GM10248 (cell line): ENCODE measurements at regions not wholly inside any gene's neighbourhood (a gene's known extent, or its start where the extent isn't known, plus 50 kb on each side); places are given as distances from the start of the nearest gene placed in this dataset.

Source experiments
- CTCF ChIA-PET: fragments of 300-600 bp; sonication (Branson Sonifier 250); formaldehyde crosslinking; extraction: SDS; loops from one replicate; lab custom pipeline; 2021; ENCODE audit warnings: antibody characterized with exemption; lab: Yijun Ruan, JAX
- POLR2A ChIA-PET: fragments of 350-650 bp; sonication (Branson Sonifier 250); formaldehyde crosslinking; extraction: SDS; loops from one replicate; lab custom pipeline; 2020; ENCODE audit warnings: antibody characterized with exemption; lab: Yijun Ruan, JAX
- DNase-seq: peaks from one replicate; pipeline ENCODE4 v3.0.0; 2012; ENCODE audit errors: extremely low spot score
- TF ChIP-seq, protein P1 (sequence below): IDR thresholded peaks from 2 replicates; pipeline ENCODE4 v1.5.1; 2012; ENCODE audit warnings: mild to moderate bottlenecking, low read depth; ENCODE audit errors: extremely low read depth, missing control alignments, control extremely low read depth

DNA sequence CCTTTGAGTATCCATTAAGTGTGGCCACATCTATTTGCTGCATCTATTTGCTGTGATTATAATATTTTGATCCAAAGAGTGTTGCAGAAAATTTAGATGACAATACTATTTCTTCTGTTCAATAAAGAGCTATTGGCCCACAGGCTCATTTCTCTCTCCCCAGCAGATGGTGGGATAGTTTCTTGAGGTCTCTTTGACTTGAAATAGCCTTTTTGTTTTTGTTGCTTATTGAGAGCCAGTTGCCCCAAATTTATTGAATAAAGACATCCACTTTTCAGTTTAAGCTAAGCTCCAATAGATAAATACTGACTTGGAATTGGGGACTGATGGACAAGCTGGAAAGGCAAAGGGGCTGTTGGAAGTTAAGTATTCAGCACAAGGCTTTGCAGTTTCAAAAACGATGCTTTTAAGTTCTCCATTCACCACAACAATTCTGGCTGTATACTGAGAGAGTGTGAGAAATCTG is 290.1 kb upstream of the MPDZ start:
- TF ChIP-seq, protein P1, sequence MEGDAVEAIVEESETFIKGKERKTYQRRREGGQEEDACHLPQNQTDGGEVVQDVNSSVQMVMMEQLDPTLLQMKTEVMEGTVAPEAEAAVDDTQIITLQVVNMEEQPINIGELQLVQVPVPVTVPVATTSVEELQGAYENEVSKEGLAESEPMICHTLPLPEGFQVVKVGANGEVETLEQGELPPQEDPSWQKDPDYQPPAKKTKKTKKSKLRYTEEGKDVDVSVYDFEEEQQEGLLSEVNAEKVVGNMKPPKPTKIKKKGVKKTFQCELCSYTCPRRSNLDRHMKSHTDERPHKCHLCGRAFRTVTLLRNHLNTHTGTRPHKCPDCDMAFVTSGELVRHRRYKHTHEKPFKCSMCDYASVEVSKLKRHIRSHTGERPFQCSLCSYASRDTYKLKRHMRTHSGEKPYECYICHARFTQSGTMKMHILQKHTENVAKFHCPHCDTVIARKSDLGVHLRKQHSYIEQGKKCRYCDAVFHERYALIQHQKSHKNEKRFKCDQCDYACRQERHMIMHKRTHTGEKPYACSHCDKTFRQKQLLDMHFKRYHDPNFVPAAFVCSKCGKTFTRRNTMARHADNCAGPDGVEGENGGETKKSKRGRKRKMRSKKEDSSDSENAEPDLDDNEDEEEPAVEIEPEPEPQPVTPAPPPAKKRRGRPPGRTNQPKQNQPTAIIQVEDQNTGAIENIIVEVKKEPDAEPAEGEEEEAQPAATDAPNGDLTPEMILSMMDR, result no peak
- ChIA-PET CTCF (interaction anchor here (0.9 to 1.3 kb wide), 2 partner anchors 8 to 10 kb away, joined by 3 read pairs; no protein-coding TSS in a partner anchor), POLR2A (no interaction called here)
- no peak for DNase-seq

DNA sequence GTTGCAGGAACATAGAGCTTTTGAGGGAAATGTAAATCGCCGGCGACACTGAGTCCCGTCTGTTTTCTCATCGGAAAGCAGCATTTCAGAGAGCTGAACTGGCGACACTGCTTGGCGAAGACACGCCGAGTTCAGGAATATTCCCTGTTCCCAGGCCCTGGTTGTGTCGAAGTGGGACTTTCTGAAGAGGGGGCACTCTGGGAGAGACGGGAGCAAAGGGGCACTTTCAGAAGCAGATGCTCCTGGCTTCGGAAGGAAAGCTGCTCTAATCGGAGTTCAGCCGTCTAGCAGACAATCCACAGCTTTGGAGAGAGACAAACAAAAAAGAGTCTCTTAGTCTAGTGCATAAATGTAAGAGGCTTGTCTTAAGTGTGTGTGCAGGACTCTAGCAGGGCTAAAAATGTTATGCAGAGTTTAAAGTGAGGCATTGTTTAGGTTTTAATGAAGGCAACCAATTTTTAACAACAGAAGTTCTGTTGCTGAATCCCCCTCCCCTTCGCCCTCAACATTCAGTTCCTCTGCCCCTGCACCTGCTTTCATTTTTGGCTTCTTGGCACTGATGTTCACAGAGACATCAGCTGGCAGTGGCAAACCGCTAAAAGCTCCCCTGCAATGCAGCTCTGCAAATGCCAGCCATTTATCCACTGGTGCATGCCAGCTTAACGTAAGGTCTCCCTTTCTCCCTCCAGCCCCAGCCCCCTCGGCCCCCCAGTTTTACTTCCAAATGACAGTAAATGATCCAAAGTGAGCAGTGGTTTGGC is 289.5 kb upstream of the MPDZ start:
- POLR2A ChIA-PET, result no interaction called here
- no peak for DNase-seq
- TF ChIP-seq, protein P1, result no peak
- CTCF ChIA-PET, result interaction anchor here (1.3 kb wide), 1 partner anchor 9 kb away, joined by 3 read pairs; no protein-coding TSS in a partner anchor

DNA sequence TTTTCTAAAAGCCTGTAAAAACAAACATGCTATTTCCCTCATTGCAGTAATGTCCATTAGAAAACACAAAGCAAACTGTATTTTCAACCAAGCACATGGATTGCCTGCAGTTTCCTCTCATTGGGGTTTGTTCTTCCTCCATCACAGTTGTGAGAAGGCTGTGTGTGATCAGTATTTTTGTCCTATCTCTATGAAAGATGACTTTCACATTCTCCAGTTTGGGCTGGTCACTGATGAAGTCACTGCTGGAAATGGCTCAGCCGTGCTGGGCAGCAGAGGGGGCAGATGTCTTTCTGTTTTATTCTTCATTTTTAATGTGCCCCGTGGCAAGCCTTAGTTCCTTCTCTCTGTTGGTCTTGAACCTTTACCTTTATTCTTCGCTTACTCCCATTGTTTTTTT is 288.9 kb upstream of the MPDZ start:
- ChIA-PET CTCF (no interaction called here), POLR2A (no interaction called here)
- no peak for DNase-seq
- TF ChIP-seq, protein P1, result no peak

- CTCF ChIA-PET, result no interaction called here
- POLR2A ChIA-PET, result no interaction called here
- TF ChIP-seq, protein P1, result no peak
- DNase-seq, result no peak
Observed at GRCh38 chr9:13567833-13568232, 288.3 kb upstream of the MPDZ start.

DNA sequence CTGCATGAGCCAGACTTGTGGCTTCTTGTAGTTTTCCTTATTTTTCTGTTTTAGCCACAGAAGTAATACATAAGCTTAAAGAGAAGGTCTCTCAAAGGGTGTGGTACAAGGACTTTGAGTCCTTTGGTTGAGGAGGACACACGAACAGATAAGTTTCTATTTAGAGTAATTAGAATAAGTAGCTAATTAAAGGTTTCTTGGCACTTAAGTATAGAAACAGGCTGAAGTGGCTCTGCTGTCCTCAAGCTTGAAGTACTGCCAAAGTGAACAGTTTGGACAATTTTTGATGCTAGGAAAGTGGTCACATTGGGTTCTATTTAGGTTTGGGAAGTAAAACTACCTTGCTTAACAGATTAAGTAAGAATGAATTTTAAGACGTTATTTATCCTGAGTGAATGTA is 278.3 kb upstream of the MPDZ start:
- ChIA-PET POLR2A (no interaction called here), CTCF (interaction anchor here (1.6 kb wide), 1 partner anchor 9 kb away, joined by 6 read pairs; no protein-coding TSS in a partner anchor)
- DNase-seq, result no peak
- TF ChIP-seq, protein P1, result no peak

DNA sequence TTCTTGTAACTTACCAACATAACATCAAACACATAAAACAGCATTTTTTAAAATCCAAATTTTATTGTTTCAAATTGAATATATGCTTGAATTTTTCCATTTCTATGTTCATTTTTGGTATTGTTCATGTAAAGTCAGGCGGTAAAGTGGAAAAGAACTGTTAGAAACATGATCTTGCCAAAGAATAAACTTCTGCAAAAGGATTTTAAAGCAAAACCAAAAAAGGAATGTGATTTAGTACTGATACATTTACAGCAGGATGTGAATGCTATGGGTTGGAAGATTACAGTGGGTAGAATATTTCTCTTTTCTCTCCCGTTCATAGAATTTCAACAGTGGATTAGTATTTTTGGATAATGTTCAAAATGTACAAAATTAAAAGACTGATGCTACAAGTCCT is 277.2 kb upstream of the MPDZ start:
- no peak for DNase-seq
- CTCF ChIA-PET, result interaction anchor here (1.6 kb wide), 1 partner anchor 8 kb away, joined by 6 read pairs; no protein-coding TSS in a partner anchor
- POLR2A ChIA-PET, result no interaction called here
- TF ChIP-seq, protein P1, result no peak
